GM21367 (cell line): ENCODE measurements at regions not wholly inside any gene's neighbourhood (a gene's known extent, or its start where the extent isn't known, plus 50 kb on each side); places are given as distances from the start of the nearest gene placed in this dataset.

Source experiments
- ATAC-seq: cut with Tn5 transposase; IDR thresholded peaks from one replicate; pipeline ENCODE4 v1.9.1; 2021; ENCODE audit not compliant: unreplicated experiment

GRCh38 chrX:15918003-15918402 is 63.4 kb upstream of the AP1S2 start:
- ATAC-seq = no peak

GRCh38 chrX:15916704-15917084 is 62.1 kb upstream of the AP1S2 start:
- no peak for ATAC-seq

GRCh38 chrX:15915959-15916703 is 61.5 kb upstream of the AP1S2 start:
- no peak for ATAC-seq

GRCh38 chrX:15914486-15914885 is 59.9 kb upstream of the AP1S2 start:
- ATAC-seq = no peak

GRCh38 chrX:15913146-15913545 is 58.5 kb upstream of the AP1S2 start:
- ATAC-seq = no peak

- no peak for ATAC-seq
Observed at GRCh38 chrX:15911734-15912550, 57.3 kb upstream of the AP1S2 start.

- no peak for ATAC-seq
Observed at GRCh38 chrX:15909605-15910004, 55.0 kb upstream of the AP1S2 start.

GRCh38 chrX:15908603-15909290 is 54.1 kb upstream of the AP1S2 start:
- no peak for ATAC-seq

- no peak for ATAC-seq
Observed at GRCh38 chrX:15906041-15906943, 51.7 kb upstream of the AP1S2 start.
